A673 (cell line): ENCODE measurements at regions not wholly inside any gene's neighbourhood (a gene's known extent, or its start where the extent isn't known, plus 50 kb on each side); places are given as distances from the start of the nearest gene placed in this dataset.

Source experiments
- BruUV-seq: library from RNA; stranded (reverse); fragments of 400-500 nt; replicated peaks from 2 replicates; lab custom pipeline; 2021; lab: Mats Ljungman, UMichigan
- CTCF ChIA-PET: fragments of 300-600 bp; sonication (Branson Sonifier 250); formaldehyde crosslinking; loops from one replicate; lab custom pipeline; 2022; ENCODE audit warnings: antibody characterized with exemption; lab: Charles Lee
- POLR2A ChIA-PET: fragments of 300-600 bp; sonication (Branson Sonifier 250); formaldehyde crosslinking; loops from one replicate; lab custom pipeline; 2022; ENCODE audit warnings: antibody characterized with exemption; ENCODE audit not compliant: low non-redundant PET; lab: Charles Lee
- DNase-seq: peaks from one replicate; pipeline ENCODE4 v3.0.0-alpha.2; 2015; ENCODE audit warnings: low spot score
- H3K27ac ChIP-seq: fragments of 200-600 bp; sonication (generic); 2 replicates; pipeline ENCODE4 v1.5.1; 2016; ENCODE audit warnings: mixed run types, low read depth, mild to moderate bottlenecking, mixed read lengths, antibody characterized with exemption, low read length; ENCODE audit not compliant: poor library complexity, severe bottlenecking
- H3K27me3 ChIP-seq: fragments of 200-600 bp; sonication (generic); replicated peaks from 2 replicates; pipeline ENCODE4 v1.6.1; 2017; ENCODE audit warnings: mixed run types, low read depth, mild to moderate bottlenecking, mixed read lengths, antibody characterized with exemption, low read length; ENCODE audit not compliant: insufficient read depth, poor library complexity
- H3K36me3 ChIP-seq: fragments of 200-600 bp; sonication (generic); 2 replicates; pipeline ENCODE4 v1.6.1; 2016; ENCODE audit warnings: mixed run types, mild to moderate bottlenecking, mixed read lengths, antibody characterized with exemption, low read length; ENCODE audit not compliant: insufficient read depth, poor library complexity, severe bottlenecking
- H3K4me1 ChIP-seq: fragments of 200-600 bp; sonication (generic); 2 replicates; pipeline ENCODE4 v1.6.1; 2017; ENCODE audit warnings: mixed run types, mild to moderate bottlenecking, mixed read lengths, antibody characterized with exemption, low read length; ENCODE audit not compliant: insufficient read depth, poor library complexity, severe bottlenecking
- H3K4me3 ChIP-seq: fragments of 200-600 bp; sonication (generic); 2 replicates; pipeline ENCODE4 v1.5.1; 2016; ENCODE audit warnings: low read depth, mixed run types, mild to moderate bottlenecking, mixed read lengths, low read length; ENCODE audit not compliant: poor library complexity, severe bottlenecking
- H3K9me3 ChIP-seq: fragments of 200-600 bp; sonication (generic); 2 replicates; pipeline ENCODE4 v1.6.1; 2016; ENCODE audit warnings: mixed run types, low read depth, mild to moderate bottlenecking, mixed read lengths, antibody characterized with exemption, low read length; ENCODE audit not compliant: poor library complexity, severe bottlenecking
- EZH2 ChIP-seq: fragments of 200-600 bp; sonication (generic); IDR thresholded peaks from 2 replicates; pipeline ENCODE4 v1.6.1; 2017; ENCODE audit warnings: borderline replicate concordance, low read depth, mild to moderate bottlenecking, mixed read lengths, antibody characterized with exemption, low read length; ENCODE audit not compliant: poor library complexity, severe bottlenecking
- intact Hi-C: fragments of 100-400 bp; cut with micrococcal nuclease; formaldehyde crosslinking; loops from one replicate; pipeline ENCODE4 v1.10.0; 2022; ENCODE audit not compliant: unreplicated experiment
- TF ChIP-seq, protein P1 (sequence below): fragments of 300-800, 200-600 bp; sonication (generic); conservative IDR thresholded peaks from 2 replicates; pipeline ENCODE4 v1.5.1; 2017; ENCODE audit warnings: low read depth, mild to moderate bottlenecking, antibody characterized with exemption, low read length, moderate library complexity, mixed read lengths

DNA sequence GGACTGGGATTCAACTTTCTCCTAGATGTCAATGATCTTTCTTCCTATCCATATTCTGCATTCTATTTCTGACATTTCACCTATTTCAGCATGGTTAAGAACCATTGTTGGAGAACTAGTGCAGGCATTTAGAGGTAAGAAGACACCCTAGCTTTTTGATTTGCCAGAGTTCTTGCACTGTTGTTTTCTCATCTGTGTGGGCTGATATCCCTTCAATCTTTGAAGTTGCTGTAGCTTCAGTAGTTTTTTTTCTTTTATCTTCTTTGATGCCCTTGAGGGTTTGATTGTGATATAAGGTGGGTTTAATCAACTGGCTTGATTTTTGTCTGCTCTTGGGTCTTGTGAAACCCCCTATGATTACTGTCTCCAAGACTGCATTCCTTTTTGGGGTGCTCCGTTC, 502.1 kb downstream of the ETS1 start:
- ChIA-PET CTCF (no interaction called here), POLR2A (no interaction called here)
- Histone ChIP-seq H3K27me3 (no peaks in the 10 kb centered on the region), H3K36me3 (no peaks in the 10 kb centered on the region), H3K9me3 (no peaks in the 10 kb centered on the region), H3K4me1 (no peaks in the 10 kb centered on the region), H3K4me3 (no peak overlapping the region), H3K27ac (no peak overlapping the region)
- no peak for TF ChIP-seq EZH2
- TF ChIP-seq, protein P1, sequence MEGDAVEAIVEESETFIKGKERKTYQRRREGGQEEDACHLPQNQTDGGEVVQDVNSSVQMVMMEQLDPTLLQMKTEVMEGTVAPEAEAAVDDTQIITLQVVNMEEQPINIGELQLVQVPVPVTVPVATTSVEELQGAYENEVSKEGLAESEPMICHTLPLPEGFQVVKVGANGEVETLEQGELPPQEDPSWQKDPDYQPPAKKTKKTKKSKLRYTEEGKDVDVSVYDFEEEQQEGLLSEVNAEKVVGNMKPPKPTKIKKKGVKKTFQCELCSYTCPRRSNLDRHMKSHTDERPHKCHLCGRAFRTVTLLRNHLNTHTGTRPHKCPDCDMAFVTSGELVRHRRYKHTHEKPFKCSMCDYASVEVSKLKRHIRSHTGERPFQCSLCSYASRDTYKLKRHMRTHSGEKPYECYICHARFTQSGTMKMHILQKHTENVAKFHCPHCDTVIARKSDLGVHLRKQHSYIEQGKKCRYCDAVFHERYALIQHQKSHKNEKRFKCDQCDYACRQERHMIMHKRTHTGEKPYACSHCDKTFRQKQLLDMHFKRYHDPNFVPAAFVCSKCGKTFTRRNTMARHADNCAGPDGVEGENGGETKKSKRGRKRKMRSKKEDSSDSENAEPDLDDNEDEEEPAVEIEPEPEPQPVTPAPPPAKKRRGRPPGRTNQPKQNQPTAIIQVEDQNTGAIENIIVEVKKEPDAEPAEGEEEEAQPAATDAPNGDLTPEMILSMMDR, result no peak
- intact Hi-C loops, result no loop called here
- BruUV-seq, result no TSS peak
- DNase-seq, result no peak

DNA sequence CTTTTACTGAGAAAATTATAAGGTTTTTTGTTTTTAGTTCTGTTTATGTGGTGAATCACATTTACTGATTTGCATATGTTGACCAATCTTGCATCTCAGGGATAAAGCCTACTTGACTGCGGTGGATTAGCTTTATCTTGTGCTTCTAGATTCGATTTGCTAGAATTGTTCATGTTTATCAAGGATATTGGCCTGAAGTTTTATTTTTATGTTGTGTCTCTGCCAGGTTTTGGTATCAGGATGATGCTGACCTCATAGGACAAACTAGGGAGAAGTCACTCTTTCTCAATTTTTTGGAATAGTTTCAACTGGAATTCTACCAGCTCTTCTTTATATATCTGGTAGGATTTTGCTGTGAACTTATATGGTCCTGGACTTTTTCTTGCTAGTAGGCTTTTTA, 504.8 kb downstream of the ETS1 start:
- Histone ChIP-seq H3K27me3 (peaks cover 4% of the 10 kb centered on the region), H3K9me3 (no peaks in the 10 kb centered on the region), H3K36me3 (no peaks in the 10 kb centered on the region), H3K27ac (no peak overlapping the region), H3K4me1 (no peaks in the 10 kb centered on the region), H3K4me3 (no peak overlapping the region)
- ChIA-PET CTCF (no interaction called here), POLR2A (no interaction called here)
- DNase-seq, result no peak
- no peak for TF ChIP-seq EZH2
- TF ChIP-seq, protein P1, result no peak
- BruUV-seq, result no TSS peak
- intact Hi-C loops, result no loop called here

DNA sequence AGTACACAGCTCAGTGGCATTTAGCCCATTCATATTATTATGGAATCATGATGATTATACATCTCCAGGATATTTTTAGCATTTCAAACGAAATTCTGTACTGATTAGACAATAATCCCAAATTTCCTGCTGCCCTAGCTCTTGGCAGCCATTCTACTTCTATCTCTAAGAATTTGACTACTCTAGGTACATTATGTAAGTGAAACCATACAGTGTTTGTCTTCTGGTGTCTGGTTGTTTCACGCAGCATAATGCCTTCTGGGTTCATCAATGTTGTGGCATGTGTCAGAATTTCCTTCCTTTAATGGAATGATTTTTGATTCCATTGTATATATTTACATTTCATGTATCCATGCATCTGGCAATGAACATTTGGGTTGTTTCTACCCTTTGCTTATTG, 517.7 kb downstream of the ETS1 start:
- DNase-seq, result no peak
- BruUV-seq, result no TSS peak
- Histone ChIP-seq H3K9me3 (no peaks in the 10 kb centered on the region), H3K4me1 (no peaks in the 10 kb centered on the region), H3K27ac (no peak overlapping the region), H3K36me3 (no peaks in the 10 kb centered on the region), H3K27me3 (no peaks in the 10 kb centered on the region), H3K4me3 (no peak overlapping the region)
- intact Hi-C loops, result no loop called here
- POLR2A ChIA-PET, result no interaction called here
- TF ChIP-seq, protein P1, result no peak
- TF ChIP-seq EZH2, result no peak
- CTCF ChIA-PET, result no interaction called here
